Uterus (tissue), 3 donors: ENCODE measurements at regions not wholly inside any gene's neighbourhood (a gene's known extent, or its start where the extent isn't known, plus 50 kb on each side); places are given as distances from the start of the nearest gene placed in this dataset.
"Not testable (repeated sequence)": the region's sequence is repeated elsewhere in the genome, so short reads cannot be mapped to it uniquely, and the experiment has no call there.

Experiments
- DNase-seq, 2 donors: peaks; one replicate each; pipeline ENCODE4 v3.0.0-alpha.2; 2019 to 2020
- H3K27ac ChIP-seq, 2 donors: fragments of 200-600 bp; sonication (generic); 1 replicate in 1 of 2; 2 replicates in 1 of 2; pipeline ENCODE4 v1.5.1; 2016 to 2018
- H3K27me3 ChIP-seq, 2 donors: fragments of 200-600 bp; sonication (generic); one replicate each; pipeline ENCODE4 v1.5.1; 2018 to 2019; ENCODE audit warnings: control low read depth in 1 of 2
- H3K36me3 ChIP-seq, 2 donors: fragments of 200-600 bp; sonication (generic); one replicate each; pipeline ENCODE4 v1.5.1; 2019; ENCODE audit warnings: control low read depth in 1 of 2
- H3K4me1 ChIP-seq, 2 donors: fragments of 200-600 bp; sonication (generic); one replicate each; pipeline ENCODE4 v1.5.1; 2018 to 2019; ENCODE audit warnings: control low read depth in 1 of 2
- H3K4me3 ChIP-seq, 2 donors: fragments of 200-600 bp; sonication (generic); 1 replicate in 1 of 2; 2 replicates in 1 of 2; pipeline ENCODE4 v1.5.1; 2018 to 2019; ENCODE audit warnings: mild to moderate bottlenecking in 1 of 2
- H3K9me3 ChIP-seq, 2 donors: fragments of 200-600 bp; sonication (generic); one replicate each; pipeline ENCODE4 v1.5.1; 2019; ENCODE audit warnings: control low read depth in 1 of 2
- POLR2A ChIP-seq, 2 donors: fragments of 450-650 bp; IDR thresholded peaks; one replicate each; pipeline ENCODE4 v1.6.1; 2016; ENCODE audit warnings: antibody characterized with exemption in 2 of 2, mild to moderate bottlenecking in 1 of 2, moderate library complexity in 1 of 2
- intact Hi-C: fragments of 100-400 bp; cut with DNase I; formaldehyde crosslinking; loops from one replicate; pipeline ENCODE4 v1.15.1; 2023; ENCODE audit warnings: low total_unique reads
- TF ChIP-seq, protein P1 (sequence below), 4 experiments: fragments of 200-600 bp in 2 of 4; fragments of 450-650 bp in 2 of 4; sonication (generic) in 2 of 4; IDR thresholded peaks; one replicate each; pipeline ENCODE4 v1.5.1; 2016 to 2019; ENCODE audit warnings: antibody characterized with exemption in 4 of 4, mild to moderate bottlenecking in 2 of 4, moderate library complexity in 1 of 4
- donor health status: DM: yes; HTN: yes; CAD: no.

DNA sequence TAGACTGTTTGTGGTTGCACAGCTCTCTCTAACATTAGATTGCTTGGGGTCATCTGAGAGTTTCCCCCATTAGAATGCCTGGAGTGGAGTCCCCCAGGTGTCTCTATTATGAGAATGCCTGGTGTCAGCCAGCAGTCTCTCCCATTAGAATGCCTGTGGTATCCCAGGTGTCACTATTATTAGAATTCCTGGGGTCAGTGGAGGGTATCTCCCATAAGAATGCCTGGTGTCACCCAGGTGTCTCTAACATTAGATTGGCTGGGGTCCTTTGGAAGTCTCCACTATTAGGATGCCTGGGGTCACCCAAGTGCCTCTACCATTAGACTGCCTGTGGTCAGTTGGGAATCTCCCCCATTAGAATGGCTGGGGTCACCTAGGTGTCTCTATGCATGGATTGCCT, 1495.1 kb downstream of the UQCRFS1 start:
- TF ChIP-seq, protein P1, sequence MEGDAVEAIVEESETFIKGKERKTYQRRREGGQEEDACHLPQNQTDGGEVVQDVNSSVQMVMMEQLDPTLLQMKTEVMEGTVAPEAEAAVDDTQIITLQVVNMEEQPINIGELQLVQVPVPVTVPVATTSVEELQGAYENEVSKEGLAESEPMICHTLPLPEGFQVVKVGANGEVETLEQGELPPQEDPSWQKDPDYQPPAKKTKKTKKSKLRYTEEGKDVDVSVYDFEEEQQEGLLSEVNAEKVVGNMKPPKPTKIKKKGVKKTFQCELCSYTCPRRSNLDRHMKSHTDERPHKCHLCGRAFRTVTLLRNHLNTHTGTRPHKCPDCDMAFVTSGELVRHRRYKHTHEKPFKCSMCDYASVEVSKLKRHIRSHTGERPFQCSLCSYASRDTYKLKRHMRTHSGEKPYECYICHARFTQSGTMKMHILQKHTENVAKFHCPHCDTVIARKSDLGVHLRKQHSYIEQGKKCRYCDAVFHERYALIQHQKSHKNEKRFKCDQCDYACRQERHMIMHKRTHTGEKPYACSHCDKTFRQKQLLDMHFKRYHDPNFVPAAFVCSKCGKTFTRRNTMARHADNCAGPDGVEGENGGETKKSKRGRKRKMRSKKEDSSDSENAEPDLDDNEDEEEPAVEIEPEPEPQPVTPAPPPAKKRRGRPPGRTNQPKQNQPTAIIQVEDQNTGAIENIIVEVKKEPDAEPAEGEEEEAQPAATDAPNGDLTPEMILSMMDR (IDR thresholded peaks at IDR 0.05), result no peak
- TF ChIP-seq POLR2A (IDR thresholded peaks at IDR 0.05), result no peak
- no peak overlapping the region for H3K27ac ChIP-seq
- DNase-seq, result no peak
- H3K4me1 ChIP-seq, result no peaks in the 10 kb centered on the region
- H3K9me3 ChIP-seq, result peaks cover 0 to 8% of the 10 kb centered on the region in 2 donors
- H3K36me3 ChIP-seq, result no peaks in the 10 kb centered on the region
- no peak overlapping the region for H3K4me3 ChIP-seq
- H3K27me3 ChIP-seq, result no peaks in the 10 kb centered on the region
- intact Hi-C loops, result no loop called here

DNA sequence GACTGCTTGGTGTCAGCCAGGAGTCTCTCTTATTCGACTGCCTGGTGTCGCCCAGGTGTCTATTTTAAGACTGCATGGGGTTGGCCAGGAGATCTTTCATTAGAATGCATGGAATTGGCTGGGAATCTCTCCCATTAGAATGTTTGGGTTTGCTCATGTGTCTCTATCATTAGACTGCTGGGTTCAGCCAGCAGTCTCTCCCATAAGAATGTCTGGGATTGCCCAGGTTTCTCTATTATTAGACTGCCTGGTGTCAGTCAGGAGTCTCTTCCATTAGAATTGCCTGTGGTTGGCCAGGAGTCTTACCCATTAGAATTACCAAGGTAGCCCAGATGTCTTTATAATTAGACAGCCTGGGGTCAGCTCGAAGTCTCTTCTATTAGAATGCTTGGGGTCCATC, 1496.0 kb downstream of the UQCRFS1 start:
- no peak for DNase-seq

DNA sequence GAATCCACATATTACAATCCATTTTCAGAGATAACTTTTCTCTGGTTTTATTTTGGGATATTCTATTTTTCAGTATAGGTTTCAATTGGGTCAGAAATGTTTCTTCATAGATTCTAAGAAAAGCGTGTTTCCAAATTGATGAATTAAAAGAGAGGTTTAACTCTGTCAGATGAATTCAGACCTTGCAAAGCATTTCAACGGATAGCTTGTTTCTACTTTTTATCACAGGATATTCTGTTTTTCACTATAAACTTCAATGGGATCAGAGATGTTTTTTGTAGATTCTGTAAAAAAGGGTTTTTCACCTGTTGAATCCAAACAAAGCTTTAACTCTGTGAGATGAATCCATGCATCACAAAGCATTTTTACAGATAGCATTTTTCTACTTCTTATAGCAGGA, 1498.1 kb downstream of the UQCRFS1 start:
- Histone ChIP-seq H3K27ac (no peak overlapping the region), H3K9me3 (peaks cover 0 to 6% of the 10 kb centered on the region in 2 donors), H3K4me3 (no peak overlapping the region), H3K4me1 (no peaks in the 10 kb centered on the region), H3K27me3 (no peaks in the 10 kb centered on the region), H3K36me3 (no peaks in the 10 kb centered on the region)
- DNase-seq, result no peak
- TF ChIP-seq POLR2A (IDR thresholded peaks at IDR 0.05), result no peak
- TF ChIP-seq, protein P1 (IDR thresholded peaks at IDR 0.05), result no peak
- intact Hi-C loops, result no loop called here

More for the DNA sequence above, 1496.0 kb downstream of the UQCRFS1 start:
- H3K4me1 ChIP-seq, result no peaks in the 10 kb centered on the region
- TF ChIP-seq, protein P1 (IDR thresholded peaks at IDR 0.05), result no peak
- no peak for TF ChIP-seq POLR2A (IDR thresholded peaks at IDR 0.05)
- H3K9me3 ChIP-seq, result peaks cover 0 to 6% of the 10 kb centered on the region in 2 donors
- intact Hi-C loops, result no loop called here
- H3K27me3 ChIP-seq, result no peaks in the 10 kb centered on the region
- no peak overlapping the region for H3K27ac ChIP-seq
- H3K36me3 ChIP-seq, result no peaks in the 10 kb centered on the region
- no peak overlapping the region for H3K4me3 ChIP-seq

DNA sequence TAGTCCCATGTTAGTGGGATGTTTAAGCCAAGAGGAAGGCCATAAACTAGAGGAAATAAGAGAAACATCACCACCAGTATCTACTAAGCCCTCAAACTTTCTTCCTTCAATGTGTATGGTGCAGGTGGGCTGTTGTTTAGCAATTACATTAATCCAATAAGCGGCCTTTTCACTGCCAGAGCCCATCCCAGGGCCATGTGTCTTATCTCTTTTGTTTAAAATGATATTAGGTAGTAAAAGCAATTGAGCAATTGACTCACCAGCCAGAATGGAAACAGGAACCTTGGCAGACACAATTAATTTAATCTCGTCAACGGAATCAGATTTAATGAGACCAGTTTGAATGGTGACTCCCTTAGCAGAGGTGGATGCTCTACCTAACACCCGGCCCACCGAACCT, 1503.5 kb downstream of the UQCRFS1 start:
- Histone ChIP-seq H3K36me3 (no peaks in the 10 kb centered on the region), H3K9me3 (no peaks in the 10 kb centered on the region), H3K4me1 (no peaks in the 10 kb centered on the region), H3K4me3 (no peak overlapping the region), H3K27ac (no peak overlapping the region), H3K27me3 (no peaks in the 10 kb centered on the region)
- TF ChIP-seq, protein P1 (IDR thresholded peaks at IDR 0.05), result no peak
- TF ChIP-seq POLR2A (IDR thresholded peaks at IDR 0.05), result no peak
- intact Hi-C loops, result no loop called here
- DNase-seq, result no peak

DNA sequence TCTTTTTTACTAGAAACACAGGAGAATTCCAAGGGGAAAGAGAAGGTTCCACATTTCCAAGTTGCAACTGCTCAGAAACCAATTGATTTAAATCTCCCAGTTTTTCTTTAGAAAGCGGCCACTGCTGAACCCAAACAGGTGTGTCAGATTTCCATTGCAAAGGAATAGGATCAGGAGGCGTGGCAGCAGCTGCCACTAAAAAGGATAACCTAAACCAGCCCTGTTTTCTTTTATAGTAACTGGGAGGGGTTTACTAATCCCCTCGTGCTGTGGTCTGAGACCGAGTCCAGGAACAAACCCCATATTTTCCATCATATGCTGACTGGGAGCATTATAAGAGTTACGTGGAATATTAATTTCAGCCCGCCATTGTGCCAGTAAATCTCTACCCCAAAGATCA, 1504.0 kb downstream of the UQCRFS1 start:
- not testable (repeated sequence) for H3K36me3 ChIP-seq

DNA sequence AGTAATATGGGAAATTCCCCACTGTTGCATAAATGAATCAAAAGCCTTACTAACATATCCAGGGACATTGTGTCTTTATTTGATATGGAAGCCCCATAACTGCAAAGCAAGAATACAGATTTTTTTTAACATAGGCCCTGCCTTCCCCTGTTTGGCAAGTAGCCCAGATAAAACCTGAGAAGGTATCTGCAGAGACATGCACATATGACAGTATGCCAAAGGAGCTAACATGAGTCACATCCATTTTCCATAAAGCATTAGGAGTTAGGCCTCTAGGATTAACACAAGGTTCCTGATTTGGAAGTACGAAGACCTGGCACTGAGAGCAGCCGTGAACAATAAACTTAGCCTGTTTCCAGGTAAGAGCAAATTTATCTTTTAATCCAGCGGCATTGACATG, 1505.9 kb downstream of the UQCRFS1 start:
- H3K4me3 ChIP-seq, intact Hi-C loops: not testable (repeated sequence)

More for the DNA sequence above, 1504.0 kb downstream of the UQCRFS1 start:
- H3K9me3 ChIP-seq, H3K27ac ChIP-seq, H3K4me3 ChIP-seq, H3K4me1 ChIP-seq, H3K27me3 ChIP-seq, DNase-seq, intact Hi-C loops: not testable (repeated sequence)

More for the DNA sequence above, 1505.9 kb downstream of the UQCRFS1 start:
- not testable (repeated sequence) for DNase-seq, H3K9me3 ChIP-seq, H3K27me3 ChIP-seq, H3K4me1 ChIP-seq, H3K27ac ChIP-seq, H3K36me3 ChIP-seq
